ENCODE measurements at regions not wholly inside any gene's neighbourhood (a gene's known extent, or its start where the extent isn't known, plus 50 kb on each side); places are given as distances from the start of the nearest gene placed in this dataset.

GRCh38 chr20:21002486-21002885 lies 103.7 kb downstream of the LINC00237 start:
- Mint-ChIP-seq H3K27ac (no peak overlapping the region), H3K36me3 (no peaks in the 10 kb centered on the region), H3K27me3 (peaks cover 33% of the 10 kb centered on the region), H3K4me1 (ENCODE audit: unreplicated experiment) (no peaks in the 10 kb centered on the region), H3K4me3 (no peak overlapping the region), H3K9me3 (no peaks in the 10 kb centered on the region)
- DNase-seq (ENCODE audit: extremely low spot score, unreplicated experiment): no peak
- no peak for TF ChIP-seq CTCF (conservative IDR thresholded peaks at IDR 0.05)

DNA sequence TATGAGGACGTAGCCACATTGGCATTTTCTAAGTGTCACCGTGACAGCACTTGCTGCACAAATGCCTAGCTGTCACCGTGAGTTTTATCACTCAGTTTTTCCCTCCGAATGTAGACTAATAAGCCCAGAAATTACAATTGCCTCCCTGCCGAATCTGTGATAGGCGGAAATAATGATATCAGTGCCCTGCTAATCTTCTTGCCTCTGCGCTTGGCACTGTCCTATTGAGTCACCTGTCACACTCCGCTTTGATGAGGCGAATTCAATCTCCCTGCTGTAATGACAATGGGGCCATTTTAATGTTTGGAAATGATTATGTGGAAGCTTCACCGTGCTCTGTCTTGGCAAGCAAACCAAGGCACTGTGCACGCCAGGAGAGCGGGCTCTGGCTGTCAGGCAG lies 112.8 kb downstream of the LINC00237 start:
- Mint-ChIP-seq H3K4me1 (ENCODE audit: unreplicated experiment) (no peaks in the 10 kb centered on the region), H3K9me3 (no peaks in the 10 kb centered on the region), H3K27me3 (peaks cover 32% of the 10 kb centered on the region), H3K27ac (no peak overlapping the region), H3K4me3 (no peak overlapping the region), H3K36me3 (no peaks in the 10 kb centered on the region)
- DNase-seq (ENCODE audit: extremely low spot score, unreplicated experiment): no peak
- no peak for TF ChIP-seq CTCF (conservative IDR thresholded peaks at IDR 0.05)

GRCh38 chr20:20992686-20993360 lies 113.3 kb downstream of the LINC00237 start:
- Mint-ChIP-seq H3K4me3 (no peak overlapping the region), H3K9me3 (no peaks in the 10 kb centered on the region), H3K27ac (no peak overlapping the region), H3K36me3 (no peaks in the 10 kb centered on the region), H3K4me1 (ENCODE audit: unreplicated experiment) (no peaks in the 10 kb centered on the region), H3K27me3 (peaks cover 27% of the 10 kb centered on the region)
- no peak for DNase-seq (ENCODE audit: extremely low spot score, unreplicated experiment)
- TF ChIP-seq CTCF (conservative IDR thresholded peaks at IDR 0.05): no peak

DNA sequence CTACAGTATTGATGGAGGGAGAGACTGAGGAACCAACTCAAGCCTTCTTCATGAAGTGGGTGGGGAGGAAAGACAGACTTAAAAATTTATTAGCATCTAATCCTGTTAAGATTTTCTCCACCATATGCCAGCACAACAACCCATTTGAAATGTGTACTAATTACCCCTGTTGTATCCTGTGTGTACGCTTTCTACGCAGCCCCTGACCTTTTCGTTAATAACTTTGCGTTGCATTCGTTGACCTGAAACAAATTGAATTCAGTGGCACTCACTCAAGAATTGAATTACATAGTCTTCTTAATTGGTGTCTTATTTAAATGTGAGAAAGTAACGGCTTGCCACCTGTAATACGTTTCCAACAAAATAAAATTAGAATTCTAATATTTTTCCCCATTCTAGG lies 113.9 kb downstream of the LINC00237 start:
- Mint-ChIP-seq H3K4me3 (no peak overlapping the region), H3K36me3 (no peaks in the 10 kb centered on the region), H3K27ac (no peak overlapping the region), H3K4me1 (ENCODE audit: unreplicated experiment) (no peaks in the 10 kb centered on the region), H3K9me3 (no peaks in the 10 kb centered on the region), H3K27me3 (peaks cover 25% of the 10 kb centered on the region)
- DNase-seq (ENCODE audit: extremely low spot score, unreplicated experiment): no peak
- TF ChIP-seq CTCF (conservative IDR thresholded peaks at IDR 0.05): no peak

- Mint-ChIP-seq H3K9me3 (no peaks in the 10 kb centered on the region), H3K27me3 (peaks cover 21% of the 10 kb centered on the region), H3K4me3 (no peak overlapping the region), H3K36me3 (no peaks in the 10 kb centered on the region), H3K4me1 (ENCODE audit: unreplicated experiment) (no peaks in the 10 kb centered on the region), H3K27ac (no peak overlapping the region)
- no peak for DNase-seq (ENCODE audit: extremely low spot score, unreplicated experiment)
- TF ChIP-seq CTCF (conservative IDR thresholded peaks at IDR 0.05): no peak
These were observed 117.1 kb downstream of the LINC00237 start for GRCh38 chr20:20989081-20989480.

DNA sequence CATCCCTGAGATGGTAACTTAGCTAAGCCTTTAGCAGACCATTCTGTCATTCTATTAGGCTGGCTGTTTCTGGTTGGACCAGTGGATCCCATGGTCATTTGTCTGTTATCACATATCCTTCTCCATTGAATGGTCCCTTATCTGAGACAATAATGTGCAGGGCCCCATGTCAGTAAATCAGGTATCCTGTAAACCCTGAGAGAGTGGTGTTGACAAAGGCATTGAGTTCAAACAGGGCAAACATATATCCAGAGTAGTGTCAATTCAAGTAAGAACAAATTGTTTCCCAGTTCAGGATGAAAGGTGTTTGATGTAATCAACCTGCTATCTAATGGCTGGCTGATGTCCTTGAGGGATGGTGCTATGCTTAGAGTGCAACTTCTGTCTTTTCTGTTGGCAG lies 126.2 kb downstream of the LINC00237 start:
- Mint-ChIP-seq H3K4me3 (no peak overlapping the region), H3K27ac (no peak overlapping the region), H3K9me3 (no peaks in the 10 kb centered on the region), H3K4me1 (ENCODE audit: unreplicated experiment) (no peaks in the 10 kb centered on the region), H3K36me3 (no peaks in the 10 kb centered on the region), H3K27me3 (peaks cover 19% of the 10 kb centered on the region)
- no peak for TF ChIP-seq CTCF (conservative IDR thresholded peaks at IDR 0.05)
- DNase-seq (ENCODE audit: extremely low spot score, unreplicated experiment): no peak
